PC-9 (cell line): ENCODE measurements at regions not wholly inside any gene's neighbourhood (a gene's known extent, or its start where the extent isn't known, plus 50 kb on each side); places are given as distances from the start of the nearest gene placed in this dataset.

Experiments
- BruUV-seq: library from RNA; stranded (reverse); fragments of 400-500 nt; replicated peaks from 2 replicates; lab custom pipeline; 2021; lab: Mats Ljungman, UMichigan
- CTCF ChIA-PET: fragments of 300-600 bp; sonication (Branson Sonifier 250); formaldehyde crosslinking; loops from one replicate; lab custom pipeline; 2022; ENCODE audit warnings: antibody characterized with exemption; lab: Charles Lee
- POLR2A ChIA-PET: fragments of 300-600 bp; sonication (Branson Sonifier 250); formaldehyde crosslinking; loops from one replicate; lab custom pipeline; 2022; ENCODE audit warnings: antibody characterized with exemption; ENCODE audit not compliant: unreplicated experiment; lab: Charles Lee
- DNase-seq, 2 experiments: peaks; one replicate each; pipeline versions ENCODE4 v3.0.0 to v3.0.0-alpha.2; 2015 to 2022; ENCODE audit warnings: mixed read lengths in 1 of 2
- H2AFZ ChIP-seq: fragments of 200-600 bp; sonication (generic); 2 replicates; pipeline ENCODE4 v1.8.1; 2017; ENCODE audit warnings: antibody characterized with exemption
- H3F3A ChIP-seq: fragments of 200-600 bp; sonication (generic); 2 replicates; pipeline ENCODE4 v1.8.1; 2017; ENCODE audit warnings: antibody characterized with exemption, mild to moderate bottlenecking, low read depth; ENCODE audit not compliant: insufficient read depth
- H3K27ac ChIP-seq: fragments of 200-600 bp; sonication (generic); 2 replicates; pipeline ENCODE4 v1.6.1; 2016; ENCODE audit warnings: mixed run types
- H3K27me3 ChIP-seq: fragments of 200-600 bp; sonication (generic); 2 replicates; pipeline ENCODE4 v1.6.1; 2016; ENCODE audit warnings: low read depth, mixed run types; ENCODE audit not compliant: insufficient read depth
- H3K36me3 ChIP-seq: fragments of 200-600 bp; sonication (generic); 2 replicates; pipeline ENCODE4 v1.6.1; 2016; ENCODE audit warnings: low read depth, mixed run types
- H3K4me1 ChIP-seq: fragments of 200-600 bp; sonication (generic); replicated peaks from 2 replicates; pipeline ENCODE4 v1.6.1; 2016; ENCODE audit warnings: mixed run types; ENCODE audit not compliant: insufficient read depth
- H3K4me2 ChIP-seq: fragments of 200-600 bp; sonication (generic); 2 replicates; pipeline ENCODE4 v1.6.1; 2017; ENCODE audit warnings: mixed run types
- H3K4me3 ChIP-seq: fragments of 200-600 bp; sonication (generic); 2 replicates; pipeline ENCODE4 v1.6.1; 2016; ENCODE audit warnings: mixed run types
- H3K79me2 ChIP-seq: fragments of 200-600 bp; sonication (generic); 2 replicates; pipeline ENCODE4 v1.6.1; 2017; ENCODE audit warnings: low read depth, mixed run types
- H3K9me2 ChIP-seq: fragments of 200-600 bp; sonication (generic); 2 replicates; pipeline ENCODE4 v1.8.1; 2017; ENCODE audit warnings: mild to moderate bottlenecking; ENCODE audit not compliant: insufficient read depth
- H3K9me3 ChIP-seq: fragments of 200-600 bp; sonication (generic); 2 replicates; pipeline ENCODE4 v1.8.1; 2016; ENCODE audit warnings: low read depth; ENCODE audit not compliant: insufficient read depth
- H4K20me1 ChIP-seq: fragments of 200-600 bp; sonication (generic); 2 replicates; pipeline ENCODE4 v1.8.1; 2017; ENCODE audit not compliant: insufficient read depth
- CTCF ChIP-seq: fragments of 200-600 bp; sonication (generic); conservative IDR thresholded peaks from 2 replicates; pipeline ENCODE4 v1.6.1; 2017; ENCODE audit warnings: mixed run types, antibody characterized with exemption, mild to moderate bottlenecking, moderate library complexity
- EZH2 ChIP-seq: fragments of 200-600 bp; sonication (generic); IDR thresholded peaks from 2 replicates; pipeline ENCODE4 v1.8.0; 2017; ENCODE audit warnings: antibody characterized with exemption, low read depth
- intact Hi-C: fragments of 100-400 bp; cut with micrococcal nuclease; formaldehyde crosslinking; loops from one replicate; pipeline ENCODE4 v1.10.0; 2022; ENCODE audit not compliant: unreplicated experiment

GRCh38 chrX:34426334-34426733, 230.8 kb downstream of the TMEM47 start:
- H3K4me2 ChIP-seq, result no peak overlapping the region
- H3K4me1 ChIP-seq, result no peaks in the 10 kb centered on the region
- intact Hi-C loops, result no loop called here
- TF ChIP-seq EZH2 (no peak), CTCF (0 out of 2 replicates have a peak, but pooled peaks have one; percentile 19)
- no peak overlapping the region for H3K4me3 ChIP-seq
- no peaks in the 10 kb centered on the region for H3K27me3 ChIP-seq
- no peaks in the 10 kb centered on the region for H3K36me3 ChIP-seq
- H2AFZ ChIP-seq, result no peak overlapping the region
- H3K9me2 ChIP-seq, result no peaks in the 10 kb centered on the region
- BruUV-seq, result no TSS peak
- no peaks in the 10 kb centered on the region for H3K9me3 ChIP-seq
- no peak overlapping the region for H3K27ac ChIP-seq
- no peak for DNase-seq
- no peaks in the 10 kb centered on the region for H3K79me2 ChIP-seq
- ChIA-PET POLR2A (no interaction called here), CTCF (no interaction called here)
- no peaks in the 10 kb centered on the region for H4K20me1 ChIP-seq
- no peaks in the 10 kb centered on the region for H3F3A ChIP-seq

GRCh38 chrX:34406580-34406979, 250.5 kb downstream of the TMEM47 start:
- Histone ChIP-seq H3K9me2 (no peaks in the 10 kb centered on the region), H3K36me3 (no peaks in the 10 kb centered on the region), H3K9me3 (no peaks in the 10 kb centered on the region), H3K27ac (no peak overlapping the region), H3K4me2 (no peak overlapping the region), H3K79me2 (no peaks in the 10 kb centered on the region), H3F3A (no peaks in the 10 kb centered on the region), H2AFZ (no peak overlapping the region), H3K4me1 (no peaks in the 10 kb centered on the region), H3K27me3 (no peaks in the 10 kb centered on the region), H4K20me1 (no peaks in the 10 kb centered on the region), H3K4me3 (no peak overlapping the region)
- no TSS peak for BruUV-seq
- TF ChIP-seq CTCF, result no peak
- TF ChIP-seq EZH2, result no peak
- DNase-seq, result no peak
- POLR2A ChIA-PET, result no interaction called here
- CTCF ChIA-PET, result no interaction called here
- intact Hi-C loops, result no loop called here

GRCh38 chrX:34404386-34405070, 252.6 kb downstream of the TMEM47 start:
- Histone ChIP-seq H3K79me2 (no peaks in the 10 kb centered on the region), H3F3A (no peaks in the 10 kb centered on the region), H2AFZ (no peak overlapping the region), H3K9me3 (no peaks in the 10 kb centered on the region), H3K4me3 (no peak overlapping the region), H3K27ac (no peak overlapping the region), H3K9me2 (no peaks in the 10 kb centered on the region), H4K20me1 (no peaks in the 10 kb centered on the region), H3K4me2 (no peak overlapping the region), H3K36me3 (no peaks in the 10 kb centered on the region), H3K4me1 (no peaks in the 10 kb centered on the region), H3K27me3 (no peaks in the 10 kb centered on the region)
- BruUV-seq, result no TSS peak
- ChIA-PET POLR2A (interaction anchor here (0.7 kb wide), 1 partner anchor 1744 kb away, joined by 7 read pairs; no protein-coding TSS in a partner anchor), CTCF (no interaction called here)
- intact Hi-C loops, result no loop called here
- TF ChIP-seq CTCF (no peak), EZH2 (no peak)
- no peak for DNase-seq
